Heart left ventricle (tissue), 13 donors: ENCODE measurements at regions not wholly inside any gene's neighbourhood (a gene's known extent, or its start where the extent isn't known, plus 50 kb on each side); places are given as distances from the start of the nearest gene placed in this dataset.

Experiments
- POLR2A ChIP-seq, 2 donors: fragments of 450-650 bp; IDR thresholded peaks; one replicate each; pipeline ENCODE4 v1.6.1; 2017; ENCODE audit warnings: antibody characterized with exemption in 2 of 2, mild to moderate bottlenecking in 2 of 2, moderate library complexity in 2 of 2
- TF ChIP-seq, protein P1 (sequence below), 12 donors: fragments of 200-600 bp; sonication (generic) in 4 of 12; IDR thresholded peaks; one replicate each; pipeline versions ENCODE4 v1.5.0 to v1.8.0; 2018 to 2022; ENCODE audit warnings: antibody characterized with exemption in 12 of 12, mild to moderate bottlenecking in 5 of 12
- donor health status: ischemic (EF 13 %, LVEDD 7.1; RV severe dilation, severe dysfunction).
- donor health status: DM: no; HTN: yes; CAD: no.
- donor health status: DM: no; HTN: no; CAD: no.
- donor health status: ischemic (EF 25% LVEDD 6.9; RV normal size, moderate dysfunction).
- donor health status: ischemic (EF 25% LVEDD 5.7; RV mildly dilated, moderate dysfunction).
- donor health status: ischemic (EF 35%, LVEDD 5.7; RV mildly dilated, moderate dysfunction).
- donor health status: nonischemic (EF 11% LVEDD 7.7; RV severe dilation, severe dysfunction).
- donor health status: DM: yes; HTN: yes; CAD: no.
- donor health status: PGD.
- donor health status: ischemic (EF 29% LVEDD 5.4; RV normal size, mild dysfunction).
- donor health status: nonischemic (EF 23%, LVEDD 6.1; RV moderate dilation, normal function).

- TF ChIP-seq, protein P1, sequence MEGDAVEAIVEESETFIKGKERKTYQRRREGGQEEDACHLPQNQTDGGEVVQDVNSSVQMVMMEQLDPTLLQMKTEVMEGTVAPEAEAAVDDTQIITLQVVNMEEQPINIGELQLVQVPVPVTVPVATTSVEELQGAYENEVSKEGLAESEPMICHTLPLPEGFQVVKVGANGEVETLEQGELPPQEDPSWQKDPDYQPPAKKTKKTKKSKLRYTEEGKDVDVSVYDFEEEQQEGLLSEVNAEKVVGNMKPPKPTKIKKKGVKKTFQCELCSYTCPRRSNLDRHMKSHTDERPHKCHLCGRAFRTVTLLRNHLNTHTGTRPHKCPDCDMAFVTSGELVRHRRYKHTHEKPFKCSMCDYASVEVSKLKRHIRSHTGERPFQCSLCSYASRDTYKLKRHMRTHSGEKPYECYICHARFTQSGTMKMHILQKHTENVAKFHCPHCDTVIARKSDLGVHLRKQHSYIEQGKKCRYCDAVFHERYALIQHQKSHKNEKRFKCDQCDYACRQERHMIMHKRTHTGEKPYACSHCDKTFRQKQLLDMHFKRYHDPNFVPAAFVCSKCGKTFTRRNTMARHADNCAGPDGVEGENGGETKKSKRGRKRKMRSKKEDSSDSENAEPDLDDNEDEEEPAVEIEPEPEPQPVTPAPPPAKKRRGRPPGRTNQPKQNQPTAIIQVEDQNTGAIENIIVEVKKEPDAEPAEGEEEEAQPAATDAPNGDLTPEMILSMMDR (IDR thresholded peaks at IDR 0.05), result no peak
- no peak for TF ChIP-seq POLR2A (IDR thresholded peaks at IDR 0.05)
Observed at GRCh38 chr15:38690216-38690615, 125.6 kb upstream of the RASGRP1 start.
